ENCODE measurements at regions not wholly inside any gene's neighbourhood (a gene's known extent, or its start where the extent isn't known, plus 50 kb on each side); places are given as distances from the start of the nearest gene placed in this dataset.

DNA sequence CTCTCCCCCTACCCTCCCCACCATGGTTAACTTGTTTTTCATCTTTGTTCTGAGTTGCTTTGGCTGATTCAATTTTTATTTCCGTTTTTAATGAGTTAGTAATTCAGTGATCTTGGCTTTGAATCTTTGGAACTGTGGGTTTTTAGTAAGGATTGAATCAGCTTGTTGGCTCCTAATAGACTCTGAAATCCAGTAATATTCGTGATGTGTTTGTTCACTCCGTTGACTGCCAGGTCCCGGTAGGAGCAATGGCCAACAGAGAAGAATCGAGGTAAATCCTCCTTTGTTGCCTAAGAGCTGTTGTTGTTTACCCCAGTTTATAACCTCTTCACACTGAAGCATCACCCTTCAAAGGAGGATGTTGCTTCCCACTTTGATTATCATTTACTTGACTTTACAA lies 92.7 kb downstream of the PCSK1 start:
- Mint-ChIP-seq H3K27ac (no peak overlapping the region), H3K9me3 (no peaks in the 10 kb centered on the region), H3K36me3 (ENCODE audit: low read depth) (no peaks in the 10 kb centered on the region), H3K27me3 (ENCODE audit: low read depth) (peaks cover 10% of the 10 kb centered on the region), H3K4me3 (no peak overlapping the region), H3K4me1 (ENCODE audit: low read depth) (peaks cover 31% of the 10 kb centered on the region)
- no peak for DNase-seq
- intact Hi-C loops (cut with micrococcal nuclease) = loop anchor here (10.0 kb wide), 1 partner anchor 524 kb away; no protein-coding TSS in a partner anchor
- CTCF ChIA-PET = interaction anchor here (0.9 to 7.1 kb wide), 4 partner anchors 261 to 481 kb away, joined by 3 to 94 read pairs (median 4); no protein-coding TSS in a partner anchor

DNA sequence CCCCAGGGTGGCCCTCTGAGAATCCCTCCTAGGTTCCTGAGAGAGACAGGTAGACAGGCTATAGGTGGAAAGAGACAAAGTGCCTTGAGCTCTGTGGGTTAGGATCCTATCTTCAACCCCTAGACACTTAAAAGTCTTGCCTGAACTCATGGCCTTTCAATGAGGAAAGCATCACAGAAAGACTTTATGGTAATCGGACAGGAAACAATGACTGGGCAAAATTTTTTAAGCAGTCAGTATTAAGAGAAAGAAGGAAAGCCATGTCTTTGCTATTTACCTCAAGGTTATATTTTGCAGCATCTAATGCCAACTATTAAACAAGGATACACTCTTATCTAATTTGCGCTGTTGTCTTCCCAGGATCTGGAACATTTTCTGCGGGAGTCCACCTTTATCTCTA lies 93.2 kb downstream of the PCSK1 start:
- H3K9me3 Mint-ChIP-seq = no peaks in the 10 kb centered on the region
- intact Hi-C loops (cut with micrococcal nuclease) = loop anchor here (10.0 kb wide), 1 partner anchor 525 kb away; no protein-coding TSS in a partner anchor
- peaks cover 26% of the 10 kb centered on the region for H3K4me1 Mint-ChIP-seq (ENCODE audit: low read depth)
- no peak overlapping the region for H3K27ac Mint-ChIP-seq
- no peak overlapping the region for H3K4me3 Mint-ChIP-seq
- no peak for DNase-seq
- CTCF ChIA-PET = interaction anchor here (1.0 to 7.1 kb wide), 3 partner anchors 262 to 558 kb away, joined by 3 to 94 read pairs (median 4); no protein-coding TSS in a partner anchor
- H3K36me3 Mint-ChIP-seq (ENCODE audit: low read depth) = no peaks in the 10 kb centered on the region
- peaks cover 10% of the 10 kb centered on the region for H3K27me3 Mint-ChIP-seq (ENCODE audit: low read depth)

DNA sequence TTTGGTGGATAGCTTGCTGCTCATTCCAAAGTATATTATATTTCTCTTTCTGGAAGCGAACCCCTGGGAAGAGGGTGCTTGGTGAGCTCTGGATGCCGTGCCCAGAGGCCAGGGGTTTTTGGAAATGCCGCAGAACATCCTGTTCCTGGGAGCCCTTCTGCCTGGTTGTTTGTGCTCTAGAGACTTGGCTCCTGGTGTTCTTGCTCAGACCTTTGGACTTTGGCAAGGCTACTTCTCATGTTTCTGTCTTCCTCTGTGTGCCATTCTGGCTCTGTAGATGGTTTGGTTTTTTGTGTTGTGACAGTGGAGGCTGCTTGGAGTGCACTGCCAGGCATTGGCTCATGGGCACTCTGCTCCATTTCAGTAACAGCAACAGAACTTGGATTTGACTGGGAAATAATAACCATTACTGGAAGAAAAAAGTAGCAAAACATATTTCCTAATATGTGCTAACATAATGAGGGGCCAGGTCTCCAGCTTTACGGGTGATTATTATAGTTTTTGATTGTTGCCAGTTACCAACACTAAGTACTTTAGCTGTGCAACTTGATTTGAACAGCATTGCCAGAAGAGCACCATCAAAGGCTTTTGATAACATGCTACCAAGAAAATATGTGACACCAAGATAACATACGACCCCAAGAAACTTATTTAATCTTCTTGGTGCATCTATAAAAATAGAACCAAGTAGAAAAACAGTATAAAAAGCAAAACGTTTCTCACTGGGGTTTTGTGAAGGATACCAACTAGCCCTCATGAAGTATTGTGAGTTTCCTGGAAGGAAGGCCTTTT lies 94.2 kb downstream of the PCSK1 start:
- Mint-ChIP-seq H3K4me3 (no peak overlapping the region), H3K27me3 (ENCODE audit: low read depth) (peaks cover 10% of the 10 kb centered on the region), H3K36me3 (ENCODE audit: low read depth) (no peaks in the 10 kb centered on the region), H3K4me1 (ENCODE audit: low read depth) (peaks cover 18% of the 10 kb centered on the region), H3K27ac (no peak overlapping the region), H3K9me3 (no peaks in the 10 kb centered on the region)
- CTCF ChIA-PET = interaction anchor here (1.2 kb wide), 1 partner anchor 557 kb away, joined by 3 read pairs; no protein-coding TSS in a partner anchor
- intact Hi-C loops (cut with micrococcal nuclease) = no loop called here
- DNase-seq = no peak

DNA sequence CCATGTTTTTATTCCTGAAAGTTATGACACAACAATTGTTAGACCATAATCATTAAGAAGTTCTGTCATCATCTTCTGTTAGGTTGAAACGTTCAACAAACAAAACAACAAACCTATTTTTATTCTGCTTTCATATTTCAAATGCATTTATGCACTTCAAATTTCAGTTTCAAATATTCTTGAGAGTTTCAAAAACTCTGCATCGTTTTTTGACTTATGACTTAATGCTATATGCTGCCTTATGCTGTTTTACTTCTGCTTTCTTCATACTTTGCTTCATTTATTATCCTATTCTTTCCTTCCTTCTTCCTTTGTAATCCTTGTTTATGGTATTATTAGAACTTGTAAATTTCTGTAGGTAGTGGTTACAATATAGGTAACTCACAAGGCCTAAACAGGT lies 95.0 kb downstream of the PCSK1 start:
- Mint-ChIP-seq H3K4me1 (ENCODE audit: low read depth) (peaks cover 18% of the 10 kb centered on the region), H3K27ac (no peak overlapping the region), H3K4me3 (no peak overlapping the region), H3K9me3 (no peaks in the 10 kb centered on the region), H3K27me3 (ENCODE audit: low read depth) (peaks cover 12% of the 10 kb centered on the region), H3K36me3 (ENCODE audit: low read depth) (no peaks in the 10 kb centered on the region)
- CTCF ChIA-PET = interaction anchor here (0.8 to 4.0 kb wide), 6 partner anchors 7 to 484 kb away, joined by 3 to 23 read pairs (median 10); partner anchors contain the start of gene ELL2
- intact Hi-C loops (cut with micrococcal nuclease) = no loop called here
- DNase-seq = no peak

DNA sequence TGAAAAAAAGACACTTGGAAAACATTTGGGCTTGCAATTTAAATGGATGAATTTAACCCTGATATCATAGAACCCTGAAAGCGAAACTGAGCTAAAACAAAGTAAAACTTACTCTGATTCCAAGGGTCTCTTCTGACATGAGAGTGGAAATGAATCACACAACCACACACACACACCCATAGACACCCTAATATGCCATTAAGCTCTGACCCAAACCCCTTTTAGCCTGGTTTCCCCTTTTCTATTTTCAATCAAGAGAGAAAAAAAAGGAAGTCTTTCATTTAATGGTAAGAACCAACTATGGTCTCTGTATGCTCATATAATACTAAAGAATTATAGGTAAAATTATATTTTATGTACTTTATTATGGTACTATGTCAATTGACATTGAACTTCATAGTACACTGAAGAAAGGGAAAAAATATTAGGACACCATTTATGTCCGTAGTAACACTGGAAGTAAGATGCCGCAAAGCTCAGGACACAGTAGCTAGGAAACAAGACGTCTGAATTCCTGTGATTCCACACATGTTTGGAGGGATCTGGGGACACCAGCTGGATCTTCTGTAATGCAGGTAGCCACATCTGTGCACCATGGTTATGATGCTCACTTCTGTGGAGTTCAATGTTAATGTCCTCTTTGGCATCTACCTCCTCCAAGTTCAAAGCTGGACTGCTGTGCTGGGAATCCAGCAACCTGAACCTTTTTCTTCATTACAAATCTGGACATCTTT lies 95.8 kb downstream of the PCSK1 start:
- no peaks in the 10 kb centered on the region for H3K9me3 Mint-ChIP-seq
- DNase-seq = no peak
- no peak overlapping the region for H3K4me3 Mint-ChIP-seq
- CTCF ChIA-PET = interaction anchor here (0.6 to 4.0 kb wide), 16 partner anchors 8 to 488 kb away, joined by 3 to 46 read pairs (median 5); partner anchors contain the start of gene ELL2
- H3K4me1 Mint-ChIP-seq (ENCODE audit: low read depth) = peaks cover 18% of the 10 kb centered on the region
- H3K27me3 Mint-ChIP-seq (ENCODE audit: low read depth) = peaks cover 12% of the 10 kb centered on the region
- H3K27ac Mint-ChIP-seq = no peak overlapping the region
- H3K36me3 Mint-ChIP-seq (ENCODE audit: low read depth) = no peaks in the 10 kb centered on the region
- intact Hi-C loops (cut with micrococcal nuclease) = loop anchor here (2.0 kb wide), 4 partner anchors 56 to 692 kb away; no protein-coding TSS in a partner anchor

DNA sequence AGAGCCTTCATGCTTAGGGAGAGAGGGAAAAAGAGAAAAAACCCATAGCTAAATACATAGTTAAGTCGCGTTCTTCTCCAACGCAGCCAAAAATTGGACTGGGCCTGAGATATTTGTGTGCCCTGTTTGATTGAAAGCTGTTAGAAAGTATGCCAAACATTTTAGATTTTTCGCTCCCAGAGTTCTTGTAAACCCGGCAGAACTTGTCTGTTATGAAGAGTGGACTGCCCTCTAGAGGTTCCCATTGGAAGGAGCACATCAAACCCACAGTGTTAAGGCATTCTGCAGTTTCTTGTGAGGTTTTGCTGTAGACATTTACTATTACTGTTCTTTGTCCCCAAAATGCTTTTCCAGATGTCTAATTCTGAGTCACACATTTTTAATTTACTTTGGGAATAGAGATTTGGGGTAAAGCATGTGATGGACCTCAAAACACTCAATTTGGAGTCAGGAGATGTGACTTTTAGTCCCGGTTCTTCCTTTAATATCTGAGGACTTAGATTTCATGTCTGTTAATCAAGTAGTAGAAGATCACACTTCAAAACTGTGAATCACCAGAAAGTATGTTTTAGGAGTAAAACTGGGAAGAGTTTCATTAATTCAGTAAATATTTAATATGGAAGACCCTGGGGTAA lies 96.6 kb downstream of the PCSK1 start:
- H3K4me3 Mint-ChIP-seq = no peak overlapping the region
- H3K36me3 Mint-ChIP-seq (ENCODE audit: low read depth) = no peaks in the 10 kb centered on the region
- H3K4me1 Mint-ChIP-seq (ENCODE audit: low read depth) = peaks cover 18% of the 10 kb centered on the region
- H3K9me3 Mint-ChIP-seq = no peaks in the 10 kb centered on the region
- CTCF ChIA-PET = interaction anchor here (0.5 to 4.0 kb wide), 28 partner anchors 9 to 558 kb away, joined by 3 to 46 read pairs (median 5); partner anchors contain the start of gene ELL2
- intact Hi-C loops (cut with micrococcal nuclease) = loop anchor here (1.0 to 2.0 kb wide), 9 partner anchors 56 to 692 kb away; partner anchors contain the start of gene ELL2
- H3K27ac Mint-ChIP-seq = no peak overlapping the region
- peak; percentile 81 for DNase-seq
- H3K27me3 Mint-ChIP-seq (ENCODE audit: low read depth) = peaks cover 16% of the 10 kb centered on the region

DNA sequence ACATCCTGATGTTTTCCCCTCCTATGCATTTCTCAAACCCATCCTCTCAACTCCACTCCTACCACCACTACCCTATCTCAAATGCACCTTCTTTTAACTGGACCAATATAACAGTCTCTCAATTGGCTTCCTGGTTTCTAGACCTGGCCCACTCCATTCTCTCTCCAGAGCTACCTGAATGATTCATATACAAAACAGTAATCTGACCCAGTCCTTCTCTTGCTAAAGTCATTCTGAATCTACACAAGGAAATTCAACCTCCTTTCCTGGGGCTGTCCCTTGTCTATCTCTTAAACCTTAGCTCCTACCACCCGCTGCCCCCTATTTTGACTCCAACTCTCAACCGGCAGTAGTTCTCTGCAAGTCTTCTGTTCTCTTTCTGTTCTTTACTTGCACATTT lies 97.2 kb downstream of the PCSK1 start:
- no peaks in the 10 kb centered on the region for H3K9me3 Mint-ChIP-seq
- H3K27ac Mint-ChIP-seq = no peak overlapping the region
- DNase-seq = peak; percentile 13
- CTCF ChIA-PET = interaction anchor here (0.6 to 4.0 kb wide), 24 partner anchors 10 to 557 kb away, joined by 3 to 46 read pairs (median 5); partner anchors contain the start of gene ELL2
- H3K4me3 Mint-ChIP-seq = no peak overlapping the region
- peaks cover 16% of the 10 kb centered on the region for H3K27me3 Mint-ChIP-seq (ENCODE audit: low read depth)
- peaks cover 18% of the 10 kb centered on the region for H3K4me1 Mint-ChIP-seq (ENCODE audit: low read depth)
- H3K36me3 Mint-ChIP-seq (ENCODE audit: low read depth) = no peaks in the 10 kb centered on the region
- intact Hi-C loops (cut with micrococcal nuclease) = loop anchor here (1.0 to 2.0 kb wide), 9 partner anchors 55 to 691 kb away; partner anchors contain the start of gene ELL2

DNA sequence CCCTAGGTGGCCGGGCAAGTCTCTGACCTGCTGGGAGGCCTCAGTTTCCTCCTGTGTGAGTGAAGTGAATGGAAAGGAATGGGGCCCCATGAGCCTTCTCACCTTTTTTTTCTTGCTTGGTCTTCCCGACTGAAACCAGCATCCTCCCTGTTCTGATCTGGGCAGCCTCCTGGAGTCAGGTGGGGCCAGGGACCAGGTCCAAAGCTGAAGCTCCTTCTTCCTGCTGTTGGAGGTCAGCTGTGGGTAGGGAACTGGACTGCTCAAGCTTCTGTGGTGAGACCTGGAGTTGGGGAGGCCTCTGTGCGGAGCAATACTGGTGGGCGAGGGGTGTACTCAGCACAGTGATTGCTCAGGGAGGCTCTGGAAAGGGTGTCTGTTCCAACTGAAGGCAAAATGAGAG lies 99.7 kb downstream of the PCSK1 start:
- Mint-ChIP-seq H3K4me3 (no peak overlapping the region), H3K27ac (no peak overlapping the region), H3K27me3 (ENCODE audit: low read depth) (peaks cover 10% of the 10 kb centered on the region), H3K9me3 (no peaks in the 10 kb centered on the region), H3K36me3 (ENCODE audit: low read depth) (no peaks in the 10 kb centered on the region), H3K4me1 (ENCODE audit: low read depth) (peaks cover 6% of the 10 kb centered on the region)
- DNase-seq = no peak
- intact Hi-C loops (cut with micrococcal nuclease) = no loop called here
- CTCF ChIA-PET = no interaction called here

DNA sequence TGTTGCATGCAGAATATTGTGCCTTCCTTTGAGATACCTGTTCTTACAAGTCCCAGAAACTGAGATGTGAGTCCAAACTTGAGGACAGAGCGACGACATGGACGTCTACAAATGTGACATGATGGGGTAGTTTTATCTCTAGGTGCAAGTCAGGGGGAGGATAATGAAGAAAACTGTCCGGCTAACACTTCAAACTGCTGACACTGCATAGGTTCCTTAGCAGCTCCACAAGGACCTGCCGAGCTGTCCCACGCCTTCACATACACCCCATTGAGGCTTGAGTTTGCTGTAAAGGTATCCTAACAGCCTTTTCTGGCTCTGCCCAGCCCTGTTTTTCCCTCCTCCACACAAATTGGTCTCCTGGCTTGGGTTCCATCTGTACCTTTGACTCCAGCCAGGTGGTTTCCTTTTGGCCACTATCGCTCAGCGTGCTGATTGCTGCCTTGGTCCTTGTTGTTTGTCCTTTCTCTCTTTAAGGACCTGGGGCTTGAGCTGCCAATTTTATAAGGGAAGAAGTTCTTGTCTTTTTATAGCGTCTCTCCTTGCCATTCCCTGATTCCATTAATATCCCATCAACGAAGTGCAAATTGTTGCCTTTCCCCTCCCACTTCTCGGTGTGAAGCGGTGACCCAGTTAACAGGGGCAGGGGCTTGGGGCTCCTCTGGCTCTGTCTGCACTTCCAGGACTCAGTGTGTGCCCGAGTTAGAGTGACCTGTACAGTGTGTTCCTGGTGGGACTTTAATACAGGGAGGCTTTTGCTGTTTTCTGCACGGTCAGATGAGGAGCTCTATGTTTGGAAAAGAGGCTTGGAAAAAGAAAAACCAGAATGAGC lies 100.3 kb downstream of the PCSK1 start:
- Mint-ChIP-seq H3K9me3 (no peaks in the 10 kb centered on the region), H3K36me3 (ENCODE audit: low read depth) (no peaks in the 10 kb centered on the region), H3K27me3 (ENCODE audit: low read depth) (peaks cover 10% of the 10 kb centered on the region), H3K4me3 (no peak overlapping the region), H3K27ac (no peak overlapping the region), H3K4me1 (ENCODE audit: low read depth) (peaks cover 6% of the 10 kb centered on the region)
- DNase-seq = no peak
- CTCF ChIA-PET = no interaction called here
- intact Hi-C loops (cut with micrococcal nuclease) = no loop called here

DNA sequence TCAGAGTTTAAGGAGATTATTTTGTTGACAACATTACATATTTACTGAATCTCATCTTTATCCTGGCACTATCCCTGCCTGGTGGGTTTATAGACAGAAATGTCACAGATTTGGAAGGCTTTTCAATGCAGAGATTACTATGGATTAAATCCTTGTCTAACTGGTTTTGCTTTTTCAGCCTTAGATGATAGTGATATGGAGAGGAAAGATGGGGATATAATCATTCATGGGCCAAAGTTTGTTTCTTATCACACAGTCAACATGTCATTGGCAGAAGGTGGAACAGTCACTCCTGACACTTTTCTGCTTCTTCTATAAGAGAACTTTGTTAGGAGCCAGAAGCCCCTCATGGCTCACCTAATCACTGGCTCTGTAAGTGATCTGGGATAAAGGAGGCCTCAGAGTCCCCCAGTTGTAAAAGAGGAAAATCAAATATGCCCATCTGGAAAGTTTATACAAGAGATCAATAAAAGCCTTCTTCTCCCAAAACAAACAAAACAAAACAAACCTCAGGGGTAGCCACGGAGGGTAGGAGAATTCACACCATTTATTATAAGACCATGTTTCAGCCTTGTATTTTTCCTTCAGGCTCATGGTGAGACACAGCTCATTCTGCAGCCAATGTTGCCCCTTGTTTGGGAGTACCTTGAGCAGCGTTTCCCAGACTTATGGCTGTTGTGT lies 101.2 kb downstream of the PCSK1 start:
- intact Hi-C loops (cut with micrococcal nuclease) = no loop called here

DNA sequence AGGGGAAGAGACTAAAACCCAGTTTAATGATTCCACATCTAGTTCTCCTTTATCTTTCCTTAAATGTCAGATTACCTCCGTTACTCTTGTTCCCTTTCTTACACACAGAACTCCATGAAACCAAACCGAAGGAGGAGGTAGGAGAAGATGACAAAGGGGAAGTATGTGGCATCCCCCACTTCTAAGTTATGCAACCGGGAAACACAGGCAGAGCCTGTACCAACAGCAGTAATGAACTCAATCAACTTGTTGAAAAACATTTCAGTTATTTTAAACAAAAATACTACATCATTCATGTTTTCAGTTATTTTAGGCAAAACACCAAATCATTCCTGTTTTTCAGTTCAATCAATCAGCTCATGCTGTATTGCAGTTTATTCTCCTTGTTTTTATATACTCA lies 101.8 kb downstream of the PCSK1 start:
- peaks cover 3% of the 10 kb centered on the region for H3K4me1 Mint-ChIP-seq (ENCODE audit: low read depth)
- intact Hi-C loops (cut with micrococcal nuclease) = no loop called here
- CTCF ChIA-PET = no interaction called here
- no peak for DNase-seq
- no peak overlapping the region for H3K4me3 Mint-ChIP-seq
- H3K27ac Mint-ChIP-seq = no peak overlapping the region
- no peaks in the 10 kb centered on the region for H3K9me3 Mint-ChIP-seq
- peaks cover 11% of the 10 kb centered on the region for H3K27me3 Mint-ChIP-seq (ENCODE audit: low read depth)
- H3K36me3 Mint-ChIP-seq (ENCODE audit: low read depth) = no peaks in the 10 kb centered on the region

More for the DNA sequence above, 101.2 kb downstream of the PCSK1 start:
- Mint-ChIP-seq H3K4me3 (no peak overlapping the region), H3K27me3 (ENCODE audit: low read depth) (peaks cover 10% of the 10 kb centered on the region), H3K9me3 (no peaks in the 10 kb centered on the region), H3K27ac (no peak overlapping the region), H3K4me1 (ENCODE audit: low read depth) (peaks cover 3% of the 10 kb centered on the region), H3K36me3 (ENCODE audit: low read depth) (no peaks in the 10 kb centered on the region)
- CTCF ChIA-PET = no interaction called here
- no peak for DNase-seq
